ENCODE measurements at regions not wholly inside any gene's neighbourhood (a gene's known extent, or its start where the extent isn't known, plus 50 kb on each side); places are given as distances from the start of the nearest gene placed in this dataset.

GRCh38 chr4:77481856-77482255 lies 123.8 kb upstream of the CXCL13 start:
- no peak for TF ChIP-seq CTCF (IDR thresholded peaks at IDR 0.05)
- no peak for TF ChIP-seq POLR2A (IDR thresholded peaks at IDR 0.05)
- TF ChIP-seq EP300 (IDR thresholded peaks at IDR 0.05): no peak
